HG03342 (cell line): ENCODE measurements at regions not wholly inside any gene's neighbourhood (a gene's known extent, or its start where the extent isn't known, plus 50 kb on each side); places are given as distances from the start of the nearest gene placed in this dataset.
A peak's percentile ranks its signal among the peaks of the same experiment; 100 is the strongest.

Experiments used
- ATAC-seq: cut with Tn5 transposase; IDR thresholded peaks from one replicate; pipeline ENCODE4 v1.9.1; 2021; ENCODE audit warnings: mild to moderate bottlenecking, moderate library complexity; ENCODE audit not compliant: unreplicated experiment

GRCh38 chr4:115956054-115956796 lies 842.8 kb upstream of the NDST4 start:
- peak; percentile 59 for ATAC-seq

- no peak for ATAC-seq
Measured at GRCh38 chr4:115950806-115951205, 837.4 kb upstream of the NDST4 start.

- ATAC-seq, result peak; percentile 71
Measured at GRCh38 chr4:115949974-115950743, 836.7 kb upstream of the NDST4 start.

GRCh38 chr4:115945026-115945425 lies 831.6 kb upstream of the NDST4 start:
- no peak for ATAC-seq

- ATAC-seq, result no peak
Measured at GRCh38 chr4:115944146-115944905, 830.9 kb upstream of the NDST4 start.

- no peak for ATAC-seq
Measured at GRCh38 chr4:115938764-115939443, 825.5 kb upstream of the NDST4 start.

- ATAC-seq, result no peak
Measured at GRCh38 chr4:115929373-115929772, 816.0 kb upstream of the NDST4 start.

- ATAC-seq, result no peak
Measured at GRCh38 chr4:115927382-115927781, 814.0 kb upstream of the NDST4 start.

- ATAC-seq, result no peak
Measured at GRCh38 chr4:115923152-115923551, 809.7 kb upstream of the NDST4 start.

- no peak for ATAC-seq
Measured at GRCh38 chr4:115920637-115921036, 807.2 kb upstream of the NDST4 start.

- ATAC-seq, result no peak
Measured at GRCh38 chr4:115918149-115918548, 804.7 kb upstream of the NDST4 start.

GRCh38 chr4:115906428-115906827 lies 793.0 kb upstream of the NDST4 start:
- ATAC-seq, result no peak

GRCh38 chr4:115883847-115884246 lies 770.4 kb upstream of the NDST4 start:
- no peak for ATAC-seq

- no peak for ATAC-seq
Measured at GRCh38 chr4:115883231-115883630, 769.8 kb upstream of the NDST4 start.

- ATAC-seq, result no peak
Measured at GRCh38 chr4:115873048-115873447, 759.6 kb upstream of the NDST4 start.

- no peak for ATAC-seq
Measured at GRCh38 chr4:115871596-115871995, 758.2 kb upstream of the NDST4 start.

GRCh38 chr4:115866364-115866896 lies 753.0 kb upstream of the NDST4 start:
- no peak for ATAC-seq

- ATAC-seq, result no peak
Measured at GRCh38 chr4:115865736-115866135, 752.3 kb upstream of the NDST4 start.

- no peak for ATAC-seq
Measured at GRCh38 chr4:115852767-115853091, 739.3 kb upstream of the NDST4 start.

GRCh38 chr4:115851918-115852766 lies 738.7 kb upstream of the NDST4 start:
- ATAC-seq, result peak; percentile 89
